Smooth muscle cell (in vitro differentiated cells): ENCODE measurements at regions not wholly inside any gene's neighbourhood (a gene's known extent, or its start where the extent isn't known, plus 50 kb on each side); places are given as distances from the start of the nearest gene placed in this dataset.
"Not testable (repeated sequence)": the region's sequence is repeated elsewhere in the genome, so short reads cannot be mapped to it uniquely, and the experiment has no call there.

Experiments
- DNase-seq: peaks from one replicate; lab custom pipeline; 2025; ENCODE audit not compliant: unreplicated experiment; lab: John Stamatoyannopoulos, UW
- H2AFZ ChIP-seq: fragments of 200-600 bp; sonication (generic); 2 replicates; pipeline ENCODE4 v1.6.0; 2016; ENCODE audit warnings: antibody characterized with exemption, low read depth, mild to moderate bottlenecking
- H3F3A ChIP-seq: fragments of 200-600 bp; sonication (generic); 2 replicates; pipeline ENCODE4 v1.6.0; 2017; ENCODE audit warnings: antibody characterized with exemption, low read depth
- H3K27ac ChIP-seq: fragments of 200-600 bp; sonication (generic); 2 replicates; pipeline ENCODE4 v1.5.1; 2016; ENCODE audit warnings: low read depth, mild to moderate bottlenecking
- H3K27me3 ChIP-seq: fragments of 200-600 bp; sonication (generic); 2 replicates; pipeline ENCODE4 v1.6.1; 2016; ENCODE audit warnings: low read depth, mild to moderate bottlenecking
- H3K36me3 ChIP-seq: fragments of 200-600 bp; sonication (generic); 2 replicates; pipeline ENCODE4 v1.5.1; 2016; ENCODE audit warnings: low read depth
- H3K4me1 ChIP-seq: fragments of 200-600 bp; sonication (generic); 2 replicates; pipeline ENCODE4 v1.5.1; 2016; ENCODE audit warnings: low read depth
- H3K4me2 ChIP-seq: fragments of 200-600 bp; sonication (generic); 2 replicates; pipeline ENCODE4 v1.6.0; 2016; ENCODE audit warnings: mild to moderate bottlenecking
- H3K4me3 ChIP-seq: fragments of 200-600 bp; sonication (generic); 2 replicates; pipeline ENCODE4 v1.5.1; 2016; ENCODE audit warnings: mild to moderate bottlenecking
- H3K79me2 ChIP-seq: fragments of 200-600 bp; sonication (generic); 2 replicates; pipeline ENCODE4 v1.6.0; 2016; ENCODE audit warnings: low read depth, mild to moderate bottlenecking
- H3K9ac ChIP-seq: fragments of 200-600 bp; sonication (generic); 2 replicates; pipeline ENCODE4 v1.6.0; 2016; ENCODE audit warnings: low read depth
- H3K9me3 ChIP-seq: fragments of 200-600 bp; sonication (generic); replicated peaks from 2 replicates; pipeline ENCODE4 v1.5.1; 2016; ENCODE audit warnings: low read depth
- H4K20me1 ChIP-seq: fragments of 200-600 bp; sonication (generic); 2 replicates; pipeline ENCODE4 v1.6.0; 2016; ENCODE audit warnings: low read depth
- WGBS: methylation state at CpG from one replicate; pipeline ENCODE4 v1.1.7; 2016; ENCODE audit warnings: low lambda C conversion rate; 5-methylcytosine and 5-hydroxymethylcytosine counted together
- TF ChIP-seq, protein P1 (sequence below): fragments of 200-600 bp; sonication (generic); IDR thresholded peaks from 2 replicates; pipeline ENCODE4 v1.5.1; 2017; ENCODE audit warnings: borderline replicate concordance, mild to moderate bottlenecking, antibody characterized with exemption; ENCODE audit not compliant: insufficient read depth, poor library complexity, severe bottlenecking

DNA sequence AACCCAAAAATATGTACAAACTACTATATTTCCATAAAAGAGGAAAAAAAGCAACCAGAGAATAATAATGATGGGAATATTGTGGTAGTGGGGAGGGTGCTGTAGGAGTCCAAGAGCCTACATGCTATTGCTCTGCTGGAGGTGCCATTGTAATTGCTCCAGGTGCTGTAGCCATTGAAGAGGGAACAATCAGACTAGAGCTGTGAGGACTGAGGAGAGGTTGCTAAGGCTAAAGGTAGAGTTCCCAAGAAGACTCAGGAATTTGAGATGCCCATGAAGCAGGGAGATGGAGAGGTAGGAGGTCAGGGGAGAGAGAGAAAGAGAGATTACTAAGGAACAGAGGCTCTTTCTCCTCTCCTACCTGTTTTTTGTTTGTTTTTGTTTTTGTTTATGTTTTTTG, 394.0 kb downstream of the DMRTA1 start:
- Histone ChIP-seq H3K4me1 (no peaks in the 10 kb centered on the region), H3K4me3 (no peak overlapping the region), H3F3A (no peaks in the 10 kb centered on the region), H4K20me1 (no peaks in the 10 kb centered on the region), H3K4me2 (no peak overlapping the region), H3K79me2 (no peaks in the 10 kb centered on the region), H3K27me3 (no peaks in the 10 kb centered on the region), H3K36me3 (no peaks in the 10 kb centered on the region), H3K9me3 (no peaks in the 10 kb centered on the region), H3K9ac (no peak overlapping the region), H3K27ac (no peak overlapping the region), H2AFZ (no peak overlapping the region)
- TF ChIP-seq, protein P1, sequence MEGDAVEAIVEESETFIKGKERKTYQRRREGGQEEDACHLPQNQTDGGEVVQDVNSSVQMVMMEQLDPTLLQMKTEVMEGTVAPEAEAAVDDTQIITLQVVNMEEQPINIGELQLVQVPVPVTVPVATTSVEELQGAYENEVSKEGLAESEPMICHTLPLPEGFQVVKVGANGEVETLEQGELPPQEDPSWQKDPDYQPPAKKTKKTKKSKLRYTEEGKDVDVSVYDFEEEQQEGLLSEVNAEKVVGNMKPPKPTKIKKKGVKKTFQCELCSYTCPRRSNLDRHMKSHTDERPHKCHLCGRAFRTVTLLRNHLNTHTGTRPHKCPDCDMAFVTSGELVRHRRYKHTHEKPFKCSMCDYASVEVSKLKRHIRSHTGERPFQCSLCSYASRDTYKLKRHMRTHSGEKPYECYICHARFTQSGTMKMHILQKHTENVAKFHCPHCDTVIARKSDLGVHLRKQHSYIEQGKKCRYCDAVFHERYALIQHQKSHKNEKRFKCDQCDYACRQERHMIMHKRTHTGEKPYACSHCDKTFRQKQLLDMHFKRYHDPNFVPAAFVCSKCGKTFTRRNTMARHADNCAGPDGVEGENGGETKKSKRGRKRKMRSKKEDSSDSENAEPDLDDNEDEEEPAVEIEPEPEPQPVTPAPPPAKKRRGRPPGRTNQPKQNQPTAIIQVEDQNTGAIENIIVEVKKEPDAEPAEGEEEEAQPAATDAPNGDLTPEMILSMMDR: no peak
- DNase-seq: no peak

DNA sequence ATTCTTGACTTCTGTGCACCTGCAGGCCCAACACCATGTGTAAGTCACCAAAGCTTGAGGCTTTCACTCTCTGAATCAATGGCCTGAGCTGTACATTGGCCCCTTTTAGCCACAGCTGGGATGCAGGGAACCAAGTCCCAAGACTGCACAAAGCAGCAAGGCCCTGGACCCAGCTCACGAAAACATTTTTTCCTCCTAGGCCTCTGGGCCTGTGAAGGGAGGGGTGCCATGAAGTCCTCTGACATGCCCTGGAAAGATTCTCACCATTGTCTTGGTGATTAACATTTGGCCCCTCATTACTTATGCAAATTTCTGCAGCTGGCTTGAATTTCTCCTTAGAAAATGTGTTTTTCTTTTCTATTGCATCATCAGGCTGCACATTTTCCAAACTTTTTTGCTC, 398.6 kb downstream of the DMRTA1 start:
- 90% methylated on average over 1 of the region's 1 CpG for WGBS
- H4K20me1 ChIP-seq, H3K4me2 ChIP-seq, H3K4me1 ChIP-seq, H3F3A ChIP-seq, H2AFZ ChIP-seq, H3K4me3 ChIP-seq, H3K79me2 ChIP-seq, H3K27ac ChIP-seq, H3K36me3 ChIP-seq, H3K9me3 ChIP-seq, H3K27me3 ChIP-seq, H3K9ac ChIP-seq, DNase-seq: not testable (repeated sequence)

DNA sequence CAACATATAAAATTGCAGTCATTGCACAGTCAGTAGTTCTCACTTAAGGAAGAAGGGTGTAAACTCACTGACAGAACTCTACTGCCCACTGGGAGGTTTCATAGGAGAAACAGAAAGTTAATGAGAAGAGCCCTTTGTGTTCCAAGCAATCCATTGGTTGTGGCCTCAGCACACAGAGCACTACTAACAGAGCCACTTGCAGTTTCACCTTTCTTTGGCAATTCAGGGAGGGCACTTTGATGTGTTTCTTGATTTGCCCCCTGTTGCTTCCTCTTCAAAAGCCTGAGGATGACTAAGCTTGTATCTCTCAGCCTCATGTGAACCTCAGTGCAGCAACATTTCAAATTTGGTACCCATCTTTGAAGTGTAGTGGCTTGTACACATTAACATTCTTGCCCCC, 409.4 kb downstream of the DMRTA1 start:
- no peak for DNase-seq
- no peak overlapping the region for H3K4me3 ChIP-seq

DNA sequence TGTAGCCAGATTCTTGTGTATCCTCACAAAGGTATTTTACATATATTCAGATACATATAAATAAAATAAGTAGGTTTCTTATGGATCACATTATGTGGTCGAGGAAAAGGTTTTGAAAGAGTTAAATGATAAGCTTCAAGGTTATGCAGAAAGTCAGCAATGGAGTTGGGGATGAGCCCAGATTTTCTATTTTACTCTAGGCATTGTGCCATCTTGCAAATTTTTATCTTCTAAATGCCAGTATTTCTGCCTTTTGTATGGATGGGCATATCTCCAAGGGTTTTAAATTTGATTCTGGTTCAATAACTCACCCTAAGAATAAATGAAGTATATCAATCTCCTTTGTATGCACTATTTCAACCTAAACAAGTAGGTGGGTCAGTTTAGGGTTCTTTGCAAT, 410.7 kb downstream of the DMRTA1 start:
- H3K36me3 ChIP-seq: no peaks in the 10 kb centered on the region
- TF ChIP-seq, protein P1: no peak
- no peaks in the 10 kb centered on the region for H3F3A ChIP-seq
- no peaks in the 10 kb centered on the region for H3K27me3 ChIP-seq
- 78% methylated on average over 1 of the region's 1 CpG for WGBS
- no peak for DNase-seq
- H3K4me3 ChIP-seq: no peak overlapping the region
- no peaks in the 10 kb centered on the region for H3K9me3 ChIP-seq
- no peak overlapping the region for H2AFZ ChIP-seq
- H3K9ac ChIP-seq: no peak overlapping the region
- H3K79me2 ChIP-seq: no peaks in the 10 kb centered on the region
- H3K27ac ChIP-seq: no peak overlapping the region
- no peak overlapping the region for H3K4me2 ChIP-seq
- H4K20me1 ChIP-seq: no peaks in the 10 kb centered on the region
- H3K4me1 ChIP-seq: no peaks in the 10 kb centered on the region

More for the DNA sequence above, 409.4 kb downstream of the DMRTA1 start:
- H3F3A ChIP-seq: no peaks in the 10 kb centered on the region
- no peak overlapping the region for H2AFZ ChIP-seq
- TF ChIP-seq, protein P1: no peak
- no peaks in the 10 kb centered on the region for H3K27me3 ChIP-seq
- no peaks in the 10 kb centered on the region for H3K4me1 ChIP-seq
- H3K9ac ChIP-seq: no peak overlapping the region
- H3K9me3 ChIP-seq: no peaks in the 10 kb centered on the region
- H3K79me2 ChIP-seq: no peaks in the 10 kb centered on the region
- no peaks in the 10 kb centered on the region for H3K36me3 ChIP-seq
- H4K20me1 ChIP-seq: no peaks in the 10 kb centered on the region
- H3K27ac ChIP-seq: no peak overlapping the region
- no peak overlapping the region for H3K4me2 ChIP-seq
